ENCODE measurements at regions not wholly inside any gene's neighbourhood (a gene's known extent, or its start where the extent isn't known, plus 50 kb on each side); places are given as distances from the start of the nearest gene placed in this dataset.
A peak's percentile ranks its signal among the peaks of the same experiment; 100 is the strongest.

DNA sequence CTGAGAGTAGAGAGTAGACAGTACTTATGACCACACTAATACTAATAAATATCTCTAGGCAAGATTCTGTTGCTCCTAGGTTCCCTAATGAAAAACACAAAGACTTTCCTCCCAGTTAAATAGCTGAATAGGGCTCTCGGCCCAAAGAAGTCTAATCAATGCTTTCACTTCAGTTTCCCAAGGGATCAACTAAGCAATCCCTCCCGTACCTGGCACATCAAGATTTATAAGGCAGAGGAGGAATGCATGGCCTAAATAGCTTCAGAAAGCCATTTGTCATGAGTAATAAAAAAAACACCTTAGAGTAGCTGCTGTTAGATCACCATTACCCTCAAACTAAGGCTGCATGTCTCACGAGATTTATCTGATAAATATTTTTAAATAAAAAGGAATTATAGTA, 56.8 kb upstream of the EXOC1L start:
- Histone ChIP-seq H3K18ac (ENCODE audit: low read length) (no peak overlapping the region), H3K4me2 (ENCODE audit: insufficient read depth, low read length, poor library complexity, severe bottlenecking) (no peak overlapping the region), H3K9ac (ENCODE audit: low read depth, low read length, poor library complexity) (no peak overlapping the region), H3K27me3 (ENCODE audit: control insufficient read depth in 3 of 3, insufficient read depth in 3 of 3, low read depth in 1 of 3, low read length in 3 of 3) (no peaks in the 10 kb centered on the region), H3K23ac (ENCODE audit: low read depth, low read length, poor library complexity) (no peak overlapping the region), H3K4me3 (ENCODE audit: low read length in 2 of 2) (no peak overlapping the region), H2AFZ (ENCODE audit: low read length) (peak overlapping the region; percentile 41), H2BK15ac (ENCODE audit: low read length) (no peak overlapping the region), H3K14ac (ENCODE audit: low read length) (no peak overlapping the region), H4K8ac (ENCODE audit: low read depth, low read length) (no peak overlapping the region), H3K27ac (replicated peaks; ENCODE audit: low read length) (no peak overlapping the region), H2BK12ac (ENCODE audit: low read length) (no peak overlapping the region), H3K4ac (ENCODE audit: low read length) (no peak overlapping the region), H3K4me1 (ENCODE audit: control insufficient read depth in 2 of 2, insufficient read depth in 1 of 2, low read depth in 1 of 2, low read length in 2 of 2) (peaks cover 0 to 1% of the 10 kb centered on the region in 2 donors), H2BK5ac (ENCODE audit: low read length) (no peak overlapping the region), H3K36me3 (replicated peaks in 1 of 2; ENCODE audit: control insufficient read depth in 2 of 2, insufficient read depth in 2 of 2, low read length in 2 of 2) (no peaks in the 10 kb centered on the region), H3K79me1 (ENCODE audit: low read depth, low read length) (no peaks in the 10 kb centered on the region), H3K9me3 (replicated peaks in 1 of 2; ENCODE audit: control insufficient read depth in 2 of 2, insufficient read depth in 1 of 2, low read depth in 1 of 2, low read length in 2 of 2) (no peaks in the 10 kb centered on the region), H2AK5ac (ENCODE audit: low read depth, low read length) (no peak overlapping the region), H2BK120ac (ENCODE audit: low read depth, low read length) (no peak overlapping the region), H4K91ac (ENCODE audit: low read depth, low read length, poor library complexity) (no peak overlapping the region)
- whole genome bisulfite sequencing, 2 donors (ENCODE audit: extremely low coverage in 2 of 2, insufficient read length in 2 of 2, insufficient replicate concordance in 1 of 2), result no CpG with 5 or more reads among the region's 3 CpGs
- DNase-seq (ENCODE audit: low spot score), result no peak

DNA sequence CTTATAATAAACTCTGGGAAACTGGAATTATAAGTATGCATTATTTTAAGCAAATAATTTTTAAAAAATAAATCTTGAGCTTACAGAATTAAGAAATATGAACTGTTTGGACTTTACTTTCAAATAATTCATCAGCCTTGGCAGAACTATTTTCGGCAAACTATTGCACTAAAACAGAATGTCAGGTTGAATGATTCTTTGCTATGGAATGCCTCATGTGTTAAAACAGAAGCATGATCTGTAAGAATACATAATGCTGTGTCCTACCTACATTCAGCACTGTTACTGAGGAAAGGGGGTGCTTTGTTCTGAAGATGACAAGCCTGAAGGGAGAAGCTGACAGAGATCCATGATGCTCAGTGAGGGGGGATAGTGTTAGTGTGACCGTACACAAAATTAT, 55.6 kb upstream of the EXOC1L start:
- no peak overlapping the region for H3K18ac ChIP-seq (ENCODE audit: low read length)
- no peak for DNase-seq (ENCODE audit: low spot score)

DNA sequence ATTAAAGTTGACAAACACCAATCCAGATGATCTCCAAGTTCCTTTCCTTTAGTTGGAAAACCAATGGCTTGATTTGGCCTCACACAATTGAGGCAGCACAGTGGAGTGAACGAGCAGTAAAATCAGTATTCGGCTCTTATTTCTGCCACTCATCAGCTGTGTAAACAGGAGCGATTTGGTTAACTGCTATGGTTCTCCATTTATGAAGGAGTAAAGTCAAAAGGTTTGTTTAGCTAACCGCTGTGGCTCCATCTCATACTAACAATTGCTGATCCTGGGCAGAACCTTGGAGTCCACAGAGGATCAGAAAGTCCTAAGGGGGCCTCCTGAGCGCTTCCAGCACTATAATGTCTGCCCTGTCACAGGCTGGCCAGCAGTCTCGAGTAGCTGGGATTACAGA, 54.5 kb upstream of the EXOC1L start:
- Histone ChIP-seq H3K14ac (ENCODE audit: low read length) (no peak overlapping the region), H3K9me3 (replicated peaks in 1 of 2; ENCODE audit: control insufficient read depth in 2 of 2, insufficient read depth in 1 of 2, low read depth in 1 of 2, low read length in 2 of 2) (no peaks in the 10 kb centered on the region), H2AFZ (ENCODE audit: low read length) (no peak overlapping the region), H4K91ac (ENCODE audit: low read depth, low read length, poor library complexity) (no peak overlapping the region), H3K23ac (ENCODE audit: low read depth, low read length, poor library complexity) (no peak overlapping the region), H3K4me3 (ENCODE audit: low read length in 2 of 2) (no peak overlapping the region), H3K27me3 (ENCODE audit: control insufficient read depth in 3 of 3, insufficient read depth in 3 of 3, low read depth in 1 of 3, low read length in 3 of 3) (no peaks in the 10 kb centered on the region), H2AK5ac (ENCODE audit: low read depth, low read length) (no peak overlapping the region), H3K9ac (ENCODE audit: low read depth, low read length, poor library complexity) (no peak overlapping the region), H2BK15ac (ENCODE audit: low read length) (no peak overlapping the region), H2BK5ac (ENCODE audit: low read length) (no peak overlapping the region), H3K4me2 (ENCODE audit: insufficient read depth, low read length, poor library complexity, severe bottlenecking) (no peak overlapping the region), H3K4me1 (ENCODE audit: control insufficient read depth in 2 of 2, insufficient read depth in 1 of 2, low read depth in 1 of 2, low read length in 2 of 2) (peaks cover 3 to 6% of the 10 kb centered on the region in 2 donors), H3K36me3 (replicated peaks in 1 of 2; ENCODE audit: control insufficient read depth in 2 of 2, insufficient read depth in 2 of 2, low read length in 2 of 2) (no peaks in the 10 kb centered on the region), H3K4ac (ENCODE audit: low read length) (no peak overlapping the region), H4K8ac (ENCODE audit: low read depth, low read length) (no peak overlapping the region), H3K18ac (ENCODE audit: low read length) (no peak overlapping the region), H3K27ac (replicated peaks; ENCODE audit: low read length) (no peak overlapping the region), H2BK12ac (ENCODE audit: low read length) (no peak overlapping the region), H2BK120ac (ENCODE audit: low read depth, low read length) (no peak overlapping the region), H3K79me1 (ENCODE audit: low read depth, low read length) (no peaks in the 10 kb centered on the region)
- DNase-seq (ENCODE audit: low spot score), result no peak
- no CpG with 5 or more reads among the region's 6 CpGs for WGBS, 2 donors (ENCODE audit: extremely low coverage in 2 of 2, insufficient read length in 2 of 2, insufficient replicate concordance in 1 of 2)

More for the DNA sequence above, 55.6 kb upstream of the EXOC1L start:
- Histone ChIP-seq H3K4ac (ENCODE audit: low read length) (no peak overlapping the region), H3K9ac (ENCODE audit: low read depth, low read length, poor library complexity) (no peak overlapping the region), H2BK5ac (ENCODE audit: low read length) (no peak overlapping the region), H3K23ac (ENCODE audit: low read depth, low read length, poor library complexity) (no peak overlapping the region), H2BK120ac (ENCODE audit: low read depth, low read length) (no peak overlapping the region), H3K4me1 (ENCODE audit: control insufficient read depth in 2 of 2, insufficient read depth in 1 of 2, low read depth in 1 of 2, low read length in 2 of 2) (peaks cover 3 to 6% of the 10 kb centered on the region in 2 donors), H3K4me3 (ENCODE audit: low read length in 2 of 2) (no peak overlapping the region), H2BK12ac (ENCODE audit: low read length) (no peak overlapping the region), H3K4me2 (ENCODE audit: insufficient read depth, low read length, poor library complexity, severe bottlenecking) (no peak overlapping the region), H2AFZ (ENCODE audit: low read length) (no peak overlapping the region), H3K36me3 (replicated peaks in 1 of 2; ENCODE audit: control insufficient read depth in 2 of 2, insufficient read depth in 2 of 2, low read length in 2 of 2) (no peaks in the 10 kb centered on the region), H4K8ac (ENCODE audit: low read depth, low read length) (no peak overlapping the region), H3K79me1 (ENCODE audit: low read depth, low read length) (no peaks in the 10 kb centered on the region), H2AK5ac (ENCODE audit: low read depth, low read length) (no peak overlapping the region), H3K27ac (replicated peaks; ENCODE audit: low read length) (no peak overlapping the region), H3K27me3 (ENCODE audit: control insufficient read depth in 3 of 3, insufficient read depth in 3 of 3, low read depth in 1 of 3, low read length in 3 of 3) (no peaks in the 10 kb centered on the region), H3K9me3 (replicated peaks in 1 of 2; ENCODE audit: control insufficient read depth in 2 of 2, insufficient read depth in 1 of 2, low read depth in 1 of 2, low read length in 2 of 2) (no peaks in the 10 kb centered on the region), H2BK15ac (ENCODE audit: low read length) (no peak overlapping the region), H4K91ac (ENCODE audit: low read depth, low read length, poor library complexity) (no peak overlapping the region), H3K14ac (ENCODE audit: low read length) (no peak overlapping the region)
- no CpG with 5 or more reads among the region's 2 CpGs for WGBS, 2 donors (ENCODE audit: extremely low coverage in 2 of 2, insufficient read length in 2 of 2, insufficient replicate concordance in 1 of 2)

DNA sequence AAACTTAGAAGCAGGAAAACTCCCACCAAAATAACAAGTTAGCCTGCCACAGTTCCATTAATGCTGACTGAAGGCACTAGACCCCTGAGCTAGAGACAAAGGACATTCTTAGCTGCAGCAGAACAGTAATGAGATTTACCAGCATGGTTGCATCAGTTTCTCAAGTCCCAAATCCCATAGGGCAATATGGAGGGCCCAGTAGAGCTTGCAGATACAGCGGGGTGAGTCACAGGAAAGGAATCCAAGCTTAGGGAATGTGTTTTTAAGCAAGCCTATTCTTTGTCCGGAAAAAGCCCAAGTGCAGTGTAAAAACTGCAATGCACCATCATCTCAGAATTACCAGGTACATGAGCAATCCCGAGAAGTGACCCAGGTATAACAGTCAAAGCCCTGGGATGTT, 51.3 kb upstream of the EXOC1L start:
- no peak overlapping the region for H3K23ac ChIP-seq (ENCODE audit: low read depth, low read length, poor library complexity)
- no peaks in the 10 kb centered on the region for H3K36me3 ChIP-seq (replicated peaks in 1 of 2; ENCODE audit: control insufficient read depth in 2 of 2, insufficient read depth in 2 of 2, low read length in 2 of 2)
- no peak overlapping the region for H2BK15ac ChIP-seq (ENCODE audit: low read length)
- H2BK12ac ChIP-seq (ENCODE audit: low read length), result no peak overlapping the region
- H3K4me3 ChIP-seq (ENCODE audit: low read length in 2 of 2), result no peak overlapping the region
- no peak overlapping the region for H3K9ac ChIP-seq (ENCODE audit: low read depth, low read length, poor library complexity)
- H3K4me2 ChIP-seq (ENCODE audit: insufficient read depth, low read length, poor library complexity, severe bottlenecking), result no peak overlapping the region
- no peak overlapping the region for H4K8ac ChIP-seq (ENCODE audit: low read depth, low read length)
- H3K27ac ChIP-seq (replicated peaks; ENCODE audit: low read length), result peak overlapping the region; percentile 67
- H3K27me3 ChIP-seq (ENCODE audit: control insufficient read depth in 3 of 3, insufficient read depth in 3 of 3, low read depth in 1 of 3, low read length in 3 of 3), result no peaks in the 10 kb centered on the region
- no CpG with 5 or more reads among the region's 3 CpGs for WGBS, 2 donors (ENCODE audit: extremely low coverage in 2 of 2, insufficient read length in 2 of 2, insufficient replicate concordance in 1 of 2)
- H2AK5ac ChIP-seq (ENCODE audit: low read depth, low read length), result no peak overlapping the region
- H3K79me1 ChIP-seq (ENCODE audit: low read depth, low read length), result no peaks in the 10 kb centered on the region
- H3K18ac ChIP-seq (ENCODE audit: low read length), result no peak overlapping the region
- no peak overlapping the region for H4K91ac ChIP-seq (ENCODE audit: low read depth, low read length, poor library complexity)
- peaks cover 2 to 6% of the 10 kb centered on the region in 2 donors for H3K4me1 ChIP-seq (ENCODE audit: control insufficient read depth in 2 of 2, insufficient read depth in 1 of 2, low read depth in 1 of 2, low read length in 2 of 2)
- no peaks in the 10 kb centered on the region for H3K9me3 ChIP-seq (replicated peaks in 1 of 2; ENCODE audit: control insufficient read depth in 2 of 2, insufficient read depth in 1 of 2, low read depth in 1 of 2, low read length in 2 of 2)
- no peak overlapping the region for H3K4ac ChIP-seq (ENCODE audit: low read length)
- no peak overlapping the region for H2BK5ac ChIP-seq (ENCODE audit: low read length)
- H3K14ac ChIP-seq (ENCODE audit: low read length), result no peak overlapping the region
- DNase-seq (ENCODE audit: low spot score), result peak; percentile 39
- H2AFZ ChIP-seq (ENCODE audit: low read length), result peak overlapping the region; percentile 87
- no peak overlapping the region for H2BK120ac ChIP-seq (ENCODE audit: low read depth, low read length)
